ENCODE measurements at regions not wholly inside any gene's neighbourhood (a gene's known extent, or its start where the extent isn't known, plus 50 kb on each side); places are given as distances from the start of the nearest gene placed in this dataset.

DNA sequence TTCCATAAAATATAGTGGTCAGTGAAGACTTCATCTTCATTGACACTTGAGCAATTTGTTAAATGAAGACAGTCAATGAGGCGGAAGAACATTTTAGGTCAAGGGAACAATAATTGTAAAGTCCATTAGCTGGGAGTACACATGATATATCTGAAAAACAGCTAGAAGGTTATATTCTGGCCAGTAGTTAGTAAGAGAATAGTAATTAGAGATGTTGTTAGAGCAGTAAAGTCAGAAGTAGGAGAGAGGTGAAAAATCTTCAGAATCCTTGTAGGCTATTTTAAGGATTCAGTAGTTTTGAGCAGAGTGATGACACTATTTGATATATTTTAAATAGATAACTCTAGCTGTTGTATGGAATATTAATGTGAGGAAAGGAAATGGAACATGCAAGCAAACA is 915.6 kb upstream of the NEGR1 start:
- TF ChIP-seq POLR2A (IDR thresholded peaks at IDR 0.05; ENCODE audit: low read depth, low read length) (no peak), POLR2AphosphoS5 (IDR thresholded peaks at IDR 0.05; ENCODE audit: low read depth, low read length) (no peak), TAF1 (IDR thresholded peaks at IDR 0.05; ENCODE audit: low read depth, low read length) (no peak), PAX5 (IDR thresholded peaks at IDR 0.05; ENCODE audit: insufficient read depth, low read length, severe bottlenecking) (no peak), SPI1 (IDR thresholded peaks at IDR 0.05; ENCODE audit: low read depth, low read length) (no peak)
